HG03378 (cell line): ENCODE measurements at regions not wholly inside any gene's neighbourhood (a gene's known extent, or its start where the extent isn't known, plus 50 kb on each side); places are given as distances from the start of the nearest gene placed in this dataset.
"Not testable (repeated sequence)": the region's sequence is repeated elsewhere in the genome, so short reads cannot be mapped to it uniquely, and the experiment has no call there.

Experiments used
- ATAC-seq: cut with Tn5 transposase; IDR thresholded peaks from one replicate; pipeline ENCODE4 v1.9.1; 2021; ENCODE audit warnings: mild to moderate bottlenecking, moderate library complexity; ENCODE audit not compliant: unreplicated experiment

- no peak for ATAC-seq
Observed at GRCh38 chr10:65670087-65670486, 1255.7 kb upstream of the LRRTM3 start.

DNA sequence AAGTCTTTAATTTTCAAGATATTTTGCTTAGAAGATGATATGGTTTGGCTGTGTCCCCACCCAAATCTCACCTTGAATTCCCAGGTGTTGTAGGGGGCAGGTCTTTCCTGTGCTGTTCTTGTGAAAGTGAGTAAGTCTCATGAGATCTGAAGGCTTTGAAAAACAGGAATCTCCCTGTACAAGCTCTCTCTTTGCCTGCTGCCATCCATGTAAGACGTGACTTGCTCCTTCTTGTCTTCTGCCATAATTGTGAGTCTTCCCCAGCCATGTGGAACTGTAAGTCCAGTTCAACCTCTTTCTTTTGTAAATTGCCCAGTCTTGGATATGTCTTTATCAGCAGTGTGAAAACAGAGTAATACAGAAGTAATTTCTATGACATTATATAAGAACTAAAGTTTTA, 1255.2 kb upstream of the LRRTM3 start:
- not testable (repeated sequence) for ATAC-seq

DNA sequence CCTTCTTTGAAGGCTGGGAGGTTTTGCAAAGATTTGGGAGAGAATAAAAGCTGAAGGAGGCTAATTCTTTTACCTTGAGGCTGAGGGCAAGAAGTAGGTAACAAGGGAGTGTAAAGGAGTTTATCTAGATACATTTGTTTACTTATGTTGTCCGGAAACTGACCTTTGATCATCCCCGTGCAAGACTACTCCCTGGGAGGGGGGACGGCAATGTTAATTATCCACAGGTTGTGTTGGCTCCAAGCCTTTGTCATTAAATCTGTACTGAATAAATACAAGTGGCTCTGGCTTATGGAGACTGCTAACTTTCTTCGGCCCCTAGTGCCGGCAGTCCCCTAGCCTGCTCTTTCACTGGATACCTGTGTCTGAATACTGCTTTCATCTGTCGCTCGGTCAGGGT, 1250.6 kb upstream of the LRRTM3 start:
- ATAC-seq, result no peak

DNA sequence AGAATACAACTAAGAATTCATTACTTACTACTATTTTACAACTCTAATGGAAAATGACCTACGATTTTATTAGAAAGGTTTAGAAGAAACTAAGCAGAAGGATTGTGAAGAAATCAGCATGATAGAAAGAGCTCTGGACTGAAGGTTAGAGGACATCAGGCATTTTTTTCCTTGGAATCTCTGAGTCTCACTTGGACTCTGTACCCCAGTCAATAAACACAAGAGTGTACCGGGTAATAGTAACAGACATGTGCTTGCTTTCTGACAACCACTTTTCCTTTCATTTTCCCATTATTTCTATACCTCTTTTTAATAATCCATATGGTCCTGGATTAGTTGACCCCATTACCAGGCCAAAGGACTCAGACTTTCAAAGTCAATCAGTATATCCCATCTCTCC, 1240.9 kb upstream of the LRRTM3 start:
- ATAC-seq, result no peak

DNA sequence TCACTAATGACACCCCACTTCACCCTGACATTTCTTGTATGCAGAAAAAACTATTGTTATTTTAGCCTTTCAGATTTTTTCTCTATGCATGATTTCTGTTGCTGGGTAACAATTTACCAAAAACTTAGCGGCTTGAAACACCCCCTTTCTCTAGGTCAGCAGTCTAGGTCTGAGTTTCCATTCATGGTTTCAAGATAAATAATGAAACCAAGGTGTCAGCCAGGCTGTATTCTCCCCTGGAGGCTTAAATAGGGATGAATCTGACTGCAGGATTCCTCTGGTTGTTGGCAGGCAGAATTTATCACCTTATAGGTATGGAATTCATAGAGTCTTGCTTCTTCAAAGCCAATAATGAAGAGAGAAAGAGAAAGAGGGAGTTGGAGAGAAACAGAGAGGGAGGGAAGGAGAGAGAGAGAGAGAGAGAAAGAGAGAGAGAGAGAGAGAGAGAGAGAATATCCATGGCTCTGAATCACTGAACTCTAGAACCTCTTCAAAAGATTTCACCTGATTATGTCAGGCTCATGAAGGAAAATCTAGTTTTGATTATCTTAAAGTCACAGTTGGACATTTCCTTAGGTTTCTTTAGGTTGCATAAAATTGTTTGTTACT, 1224.6 kb upstream of the LRRTM3 start:
- no peak for ATAC-seq

DNA sequence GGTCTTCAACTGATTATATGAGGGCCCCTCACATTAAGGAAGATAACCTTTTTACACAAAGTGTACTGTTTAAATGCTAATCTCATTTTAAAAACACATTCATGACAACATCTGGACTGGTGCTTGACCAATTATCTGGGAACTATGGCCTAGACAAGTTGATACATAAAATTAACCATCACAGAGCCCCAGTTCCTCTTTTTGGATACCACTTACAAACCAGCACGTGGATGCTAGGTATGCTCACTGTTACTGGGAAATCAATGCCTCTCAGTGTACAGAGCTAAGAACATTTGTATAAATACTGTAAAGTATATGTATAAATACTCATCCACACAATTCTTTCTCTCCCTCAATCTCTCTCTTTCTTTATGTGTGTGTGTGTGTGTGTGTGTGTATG, 1217.8 kb upstream of the LRRTM3 start:
- ATAC-seq, result no peak

DNA sequence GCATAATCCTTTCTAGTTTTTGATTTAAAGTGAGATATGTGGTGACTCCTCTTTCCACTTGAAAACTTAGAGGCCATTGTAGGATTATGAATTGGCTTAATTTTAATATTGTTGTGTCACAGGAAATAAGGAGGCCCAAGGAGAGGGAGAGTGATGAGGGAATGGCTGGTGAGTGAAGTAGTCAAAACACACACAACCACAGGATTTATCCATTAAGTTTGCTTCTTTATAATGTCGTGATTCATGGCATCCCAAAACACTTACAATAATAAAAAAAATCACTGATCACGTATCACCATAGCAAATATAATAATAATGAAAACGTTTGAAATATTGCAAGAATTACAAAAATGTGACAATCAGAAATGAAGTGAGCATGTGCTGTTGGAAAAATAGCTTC, 1215.5 kb upstream of the LRRTM3 start:
- no peak for ATAC-seq

DNA sequence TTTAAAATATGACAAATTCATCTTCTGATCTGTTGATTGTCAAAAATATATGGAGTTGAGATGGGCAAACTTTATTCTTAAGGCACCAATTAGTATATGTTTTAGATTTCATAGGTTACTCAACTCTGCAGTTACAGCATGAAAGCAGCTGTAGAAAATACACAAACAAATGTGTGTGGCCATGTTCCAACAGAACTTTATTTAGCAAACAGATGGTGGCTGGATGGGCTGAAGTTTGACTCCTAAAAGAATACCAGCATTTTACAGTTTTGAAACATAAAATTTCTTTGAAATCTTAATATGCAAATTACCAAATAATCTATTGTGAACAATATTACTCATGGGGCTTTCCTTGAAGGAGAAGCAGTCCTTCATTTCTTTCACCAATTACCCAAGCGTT, 1206.0 kb upstream of the LRRTM3 start:
- no peak for ATAC-seq

DNA sequence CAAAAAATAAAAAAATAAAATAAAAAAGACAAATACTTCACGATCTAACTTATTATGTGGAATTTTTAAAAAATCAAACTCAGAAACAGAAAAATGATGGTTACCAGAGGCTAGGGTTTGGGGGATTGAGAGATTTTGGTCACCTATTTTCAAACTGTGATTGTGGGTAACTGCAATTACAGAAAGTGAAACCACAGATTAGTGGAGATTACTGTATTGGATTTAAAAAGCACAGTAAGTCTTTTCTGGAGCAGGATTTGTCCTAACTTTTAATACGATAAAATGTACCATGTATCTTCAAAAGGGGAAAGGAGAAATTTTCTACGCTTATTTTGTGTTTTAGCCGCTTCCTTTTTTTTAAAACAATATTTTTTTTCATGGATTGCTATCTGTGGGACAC, 1204.9 kb upstream of the LRRTM3 start:
- ATAC-seq, result no peak

- ATAC-seq, result no peak
Observed at GRCh38 chr10:65723525-65723924, 1202.3 kb upstream of the LRRTM3 start.

DNA sequence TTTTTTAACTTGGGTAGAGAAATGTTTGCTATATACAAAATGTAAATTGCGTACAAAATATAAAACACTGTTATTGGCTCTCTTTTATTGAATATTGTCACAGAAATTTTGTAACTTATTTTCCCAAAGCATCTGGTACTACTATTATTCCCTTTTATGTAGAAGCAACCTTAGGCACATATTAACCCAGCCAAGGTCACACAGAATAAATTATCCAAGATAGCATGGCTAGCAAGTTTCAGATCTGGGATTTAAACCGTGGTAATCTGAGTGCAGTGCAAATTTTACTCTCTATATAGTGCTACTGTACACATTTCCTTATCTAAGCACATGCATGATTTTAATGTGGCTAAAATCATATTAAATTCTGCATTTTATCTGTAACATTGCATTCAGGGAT, 1190.5 kb upstream of the LRRTM3 start:
- ATAC-seq, result no peak

GRCh38 chr10:65742906-65743305, 1182.9 kb upstream of the LRRTM3 start:
- ATAC-seq, result no peak

DNA sequence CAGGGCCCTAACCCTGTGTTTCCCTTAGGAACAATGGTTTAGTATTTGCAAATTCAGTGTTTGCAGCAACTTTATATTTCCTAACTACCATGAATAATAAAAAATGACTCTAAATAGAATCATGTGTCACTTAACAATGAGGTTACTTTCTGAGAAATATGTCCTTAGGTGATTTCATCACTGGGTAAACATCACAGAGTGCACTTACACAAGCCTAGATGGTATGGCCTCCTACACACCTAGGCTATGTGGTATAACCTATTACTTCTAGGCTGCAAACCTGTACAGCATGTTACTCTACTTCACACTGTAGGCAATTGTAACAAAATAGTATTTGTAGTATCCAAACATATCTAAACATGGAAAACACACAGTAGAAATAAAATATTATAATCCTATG, 1174.6 kb upstream of the LRRTM3 start:
- ATAC-seq, result no peak

GRCh38 chr10:65751896-65752295, 1173.9 kb upstream of the LRRTM3 start:
- ATAC-seq, result no peak

DNA sequence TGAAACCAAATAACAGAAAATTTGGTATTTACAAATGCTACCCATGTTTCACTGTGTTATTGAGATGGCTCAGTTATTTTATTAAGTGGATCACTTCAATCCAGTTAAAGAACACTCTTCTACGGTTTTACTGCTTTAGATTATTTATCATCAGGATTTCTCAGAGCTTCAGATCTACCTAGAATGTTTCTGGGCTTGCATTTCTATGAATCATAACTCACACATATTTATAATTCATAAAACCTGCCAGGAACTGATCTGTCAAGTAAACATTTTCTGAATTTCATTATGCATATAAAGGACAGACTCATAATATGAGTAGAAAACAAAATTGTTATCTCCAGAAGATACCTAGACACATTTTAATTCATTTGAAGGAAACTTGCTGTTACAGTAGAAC, 1172.3 kb upstream of the LRRTM3 start:
- no peak for ATAC-seq

DNA sequence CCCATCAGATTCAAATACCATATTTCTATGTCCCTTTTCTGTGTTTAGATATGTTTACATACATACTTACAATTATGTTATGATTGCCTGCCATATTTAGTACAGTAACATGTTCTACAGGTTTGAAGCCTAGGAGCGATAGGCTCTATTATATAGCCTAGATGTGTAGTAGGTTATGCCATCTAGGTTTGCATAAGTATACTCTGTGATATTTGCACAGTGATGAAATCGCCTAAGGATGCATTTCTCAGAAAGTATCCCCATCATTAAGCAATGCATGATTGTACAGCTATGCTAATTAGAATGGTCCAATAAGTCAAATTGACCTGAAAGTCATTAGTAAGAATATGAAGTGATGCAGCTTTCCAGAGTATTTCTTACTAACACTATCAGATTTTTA, 1171.7 kb upstream of the LRRTM3 start:
- ATAC-seq, result no peak

- ATAC-seq, result no peak
Observed at GRCh38 chr10:65762311-65762710, 1163.5 kb upstream of the LRRTM3 start.

GRCh38 chr10:65765006-65765541, 1160.8 kb upstream of the LRRTM3 start:
- ATAC-seq, result no peak

GRCh38 chr10:65769828-65770227, 1156.0 kb upstream of the LRRTM3 start:
- no peak for ATAC-seq

GRCh38 chr10:65778753-65779152, 1147.1 kb upstream of the LRRTM3 start:
- no peak for ATAC-seq

GRCh38 chr10:65779985-65780384, 1145.9 kb upstream of the LRRTM3 start:
- no peak for ATAC-seq

DNA sequence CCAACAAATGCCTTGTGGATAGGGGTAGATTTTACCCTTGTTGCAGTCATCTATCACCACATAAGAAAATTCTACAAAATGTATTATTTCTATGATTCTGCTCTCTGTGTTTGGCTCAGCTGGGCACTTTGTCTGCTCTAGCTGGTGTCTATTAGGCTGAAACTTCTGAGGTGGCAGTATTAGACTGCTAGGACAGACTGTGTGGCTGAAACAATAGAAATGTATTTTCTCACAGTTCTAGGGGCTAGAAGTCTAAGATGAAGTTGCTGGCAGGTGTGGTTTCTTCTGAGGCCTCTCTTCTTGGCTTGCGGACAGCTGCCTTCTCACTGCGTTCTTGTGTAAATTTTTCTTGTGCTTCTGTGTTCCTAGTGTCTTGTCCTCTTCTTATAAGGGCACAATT, 1139.6 kb upstream of the LRRTM3 start:
- no peak for ATAC-seq

DNA sequence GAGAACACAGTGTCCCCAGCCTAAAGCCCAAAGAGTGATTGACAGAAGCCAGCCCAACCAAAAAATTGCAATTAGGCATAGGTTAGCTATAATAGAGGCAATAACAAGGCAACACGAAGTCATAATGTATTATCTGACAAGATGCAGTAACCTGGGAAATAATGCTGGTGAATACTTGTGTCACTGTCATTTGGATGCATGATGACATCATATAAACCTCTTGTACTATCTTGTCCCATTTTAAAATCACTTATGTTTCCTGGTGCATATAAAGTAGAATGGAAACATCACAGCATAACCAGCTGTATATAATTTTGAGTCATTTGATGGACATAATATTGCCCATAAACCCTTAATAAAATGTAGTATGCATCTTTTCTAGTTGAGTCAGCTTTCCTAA, 1138.3 kb upstream of the LRRTM3 start:
- ATAC-seq, result no peak
